NCI-H748 (cell line): ENCODE measurements at regions not wholly inside any gene's neighbourhood (a gene's known extent, or its start where the extent isn't known, plus 50 kb on each side); places are given as distances from the start of the nearest gene placed in this dataset.

Source experiments
- DNase-seq: peaks from one replicate; lab custom pipeline; 2025; ENCODE audit not compliant: unreplicated experiment; lab: John Stamatoyannopoulos, UW

- no peak for DNase-seq
Measured at GRCh38 chr7:10085231-10085630, 888.4 kb upstream of the PHF14 start.

GRCh38 chr7:10100572-10100971, 873.1 kb upstream of the PHF14 start:
- no peak for DNase-seq

GRCh38 chr7:10101351-10101750, 872.3 kb upstream of the PHF14 start:
- no peak for DNase-seq

- no peak for DNase-seq
Measured at GRCh38 chr7:10104292-10104691, 869.4 kb upstream of the PHF14 start.

GRCh38 chr7:10106609-10107008, 867.1 kb upstream of the PHF14 start:
- no peak for DNase-seq

- no peak for DNase-seq
Measured at GRCh38 chr7:10116511-10116910, 857.2 kb upstream of the PHF14 start.

GRCh38 chr7:10117815-10118214, 855.9 kb upstream of the PHF14 start:
- no peak for DNase-seq

GRCh38 chr7:10120936-10121335, 852.7 kb upstream of the PHF14 start:
- DNase-seq = no peak

GRCh38 chr7:10121631-10122030, 852.0 kb upstream of the PHF14 start:
- DNase-seq = peak; percentile 92

GRCh38 chr7:10122551-10123100, 851.0 kb upstream of the PHF14 start:
- DNase-seq = peak; percentile 76

GRCh38 chr7:10128748-10129147, 844.9 kb upstream of the PHF14 start:
- DNase-seq = peak; percentile 62

- DNase-seq = no peak
Measured at GRCh38 chr7:10138087-10138854, 835.4 kb upstream of the PHF14 start.

- no peak for DNase-seq
Measured at GRCh38 chr7:10146271-10146670, 827.4 kb upstream of the PHF14 start.

GRCh38 chr7:10156972-10157371, 816.7 kb upstream of the PHF14 start:
- DNase-seq = no peak

GRCh38 chr7:10181996-10182395, 791.7 kb upstream of the PHF14 start:
- DNase-seq = peak; percentile 99

- no peak for DNase-seq
Measured at GRCh38 chr7:10192074-10192473, 781.6 kb upstream of the PHF14 start.

GRCh38 chr7:10205696-10206095, 768.0 kb upstream of the PHF14 start:
- DNase-seq = no peak

GRCh38 chr7:10210000-10210399, 763.7 kb upstream of the PHF14 start:
- DNase-seq = no peak

GRCh38 chr7:10211016-10211415, 762.7 kb upstream of the PHF14 start:
- DNase-seq = no peak

GRCh38 chr7:10211861-10212260, 761.8 kb upstream of the PHF14 start:
- DNase-seq = no peak

GRCh38 chr7:10212649-10213048, 761.0 kb upstream of the PHF14 start:
- DNase-seq = no peak

GRCh38 chr7:10216462-10216861, 757.2 kb upstream of the PHF14 start:
- DNase-seq = no peak

- DNase-seq = no peak
Measured at GRCh38 chr7:10221084-10221483, 752.6 kb upstream of the PHF14 start.
